Astrocyte (in vitro differentiated cells and primary cell): ENCODE measurements at regions not wholly inside any gene's neighbourhood (a gene's known extent, or its start where the extent isn't known, plus 50 kb on each side); places are given as distances from the start of the nearest gene placed in this dataset.

ENCODE experiments used
- DNase-seq: peaks from one replicate; pipeline ENCODE4 v3.0.0-alpha.2; 2010; ENCODE audit warnings: low read depth
- FAIRE-seq: peaks from 2 replicates; lab custom pipeline; 2011; peaks lifted over from hg19 to GRCh38; lab: Jason Lieb, UNC
- H2AFZ ChIP-seq: 2 replicates; pipeline ENCODE4 v1.6.0; 2012; ENCODE audit warnings: low read depth, low read length, inconsistent platforms
- H3K27ac ChIP-seq: 2 replicates; pipeline ENCODE4 v1.5.1; 2011; ENCODE audit warnings: low read depth, low read length, inconsistent platforms
- H3K27me3 ChIP-seq: 2 replicates; pipeline ENCODE4 v1.6.0; 2011; ENCODE audit warnings: low read length, inconsistent platforms; ENCODE audit not compliant: insufficient read depth
- H3K36me3 ChIP-seq: 2 replicates; pipeline ENCODE4 v1.5.1; 2011; ENCODE audit warnings: low read length, inconsistent platforms; ENCODE audit not compliant: insufficient read depth
- H3K4me1 ChIP-seq: 2 replicates; pipeline ENCODE4 v1.5.1; 2011; ENCODE audit warnings: low read length, inconsistent platforms; ENCODE audit not compliant: insufficient read depth
- H3K4me2 ChIP-seq: 2 replicates; pipeline ENCODE4 v1.6.0; 2012; ENCODE audit warnings: low read length, inconsistent platforms
- H3K4me3 ChIP-seq: 2 replicates; pipeline ENCODE4 v1.5.1; 2011; ENCODE audit warnings: low read depth, mild to moderate bottlenecking, low read length, inconsistent platforms; ENCODE audit not compliant: insufficient read depth
- H3K79me2 ChIP-seq: 2 replicates; pipeline ENCODE4 v1.6.0; 2012; ENCODE audit warnings: mild to moderate bottlenecking, low read length, inconsistent platforms; ENCODE audit not compliant: insufficient read depth
- H3K9ac ChIP-seq: 2 replicates; pipeline ENCODE4 v1.6.0; 2012; ENCODE audit warnings: mild to moderate bottlenecking, low read length, inconsistent platforms
- H3K9me3 ChIP-seq: 2 replicates; pipeline ENCODE4 v1.5.1; 2012; ENCODE audit warnings: low read depth, mild to moderate bottlenecking, low read length, inconsistent platforms; ENCODE audit not compliant: insufficient read depth
- H4K20me1 ChIP-seq: 2 replicates; pipeline ENCODE4 v1.6.0; 2012; ENCODE audit warnings: low read length, inconsistent platforms; ENCODE audit not compliant: insufficient read depth
- H3K27ac Mint-ChIP-seq: one replicate; pipeline ENCODE4 v1.8.0; 2021; ENCODE audit warnings: mild to moderate bottlenecking, mixed read lengths; ENCODE audit not compliant: unreplicated experiment
- H3K27me3 Mint-ChIP-seq: one replicate; pipeline ENCODE4 v1.8.0; 2021; ENCODE audit warnings: low read depth, mixed read lengths; ENCODE audit not compliant: unreplicated experiment
- H3K36me3 Mint-ChIP-seq: one replicate; pipeline ENCODE4 v1.8.0; 2021; ENCODE audit warnings: low read depth, mixed read lengths; ENCODE audit not compliant: unreplicated experiment
- H3K4me1 Mint-ChIP-seq: one replicate; pipeline ENCODE4 v1.8.0; 2021; ENCODE audit warnings: low read depth, mixed read lengths; ENCODE audit not compliant: unreplicated experiment
- H3K4me3 Mint-ChIP-seq: one replicate; pipeline ENCODE4 v1.8.0; 2021; ENCODE audit warnings: mild to moderate bottlenecking, moderate library complexity, mixed read lengths; ENCODE audit not compliant: unreplicated experiment
- H3K9me3 Mint-ChIP-seq: one replicate; pipeline ENCODE4 v1.8.0; 2021; ENCODE audit warnings: mild to moderate bottlenecking, mixed read lengths; ENCODE audit not compliant: unreplicated experiment
- EZH2 ChIP-seq: IDR thresholded peaks from 2 replicates; pipeline ENCODE4 v1.6.1; 2012; ENCODE audit warnings: mild to moderate bottlenecking, low read length, inconsistent platforms; ENCODE audit not compliant: insufficient read depth
- TF ChIP-seq, protein P1 (sequence below): IDR thresholded peaks from 2 replicates; pipeline ENCODE4 v1.5.1; 2011; ENCODE audit warnings: low read depth, mild to moderate bottlenecking, inconsistent platforms, low read length, moderate library complexity; ENCODE audit not compliant: insufficient read depth

DNA sequence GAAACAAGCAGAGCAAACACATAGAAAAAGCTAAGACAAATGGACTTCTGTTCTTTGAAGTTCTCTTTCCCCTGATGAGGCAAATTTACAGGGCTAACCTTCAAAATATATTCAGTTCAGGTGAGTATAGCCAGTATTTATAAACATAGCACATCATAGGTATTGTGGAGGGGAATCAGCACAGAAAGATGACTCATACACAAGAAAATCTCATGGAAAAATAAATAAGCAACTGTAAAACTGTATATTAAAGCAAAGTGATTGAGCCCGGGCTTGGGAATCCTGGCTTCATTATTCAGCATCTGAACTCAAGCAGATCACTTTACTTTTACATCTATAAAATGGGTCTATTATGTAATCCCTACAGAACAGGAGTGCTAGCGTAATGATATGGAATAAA is 173.5 kb upstream of the PAPPA start:
- Histone ChIP-seq H4K20me1 (no peaks in the 10 kb centered on the region), H3K4me1 (no peaks in the 10 kb centered on the region), H3K9me3 (no peaks in the 10 kb centered on the region), H3K4me2 (no peak overlapping the region), H3K4me3 (no peak overlapping the region), H3K9ac (no peak overlapping the region), H3K27me3 (no peaks in the 10 kb centered on the region), H3K79me2 (no peaks in the 10 kb centered on the region), H2AFZ (no peak overlapping the region), H3K36me3 (no peaks in the 10 kb centered on the region), H3K27ac (no peak overlapping the region)
- no peak overlapping the region for H3K4me3 Mint-ChIP-seq
- H3K27me3 Mint-ChIP-seq: no peaks in the 10 kb centered on the region
- peaks cover 3% of the 10 kb centered on the region for H3K4me1 Mint-ChIP-seq
- no peak for TF ChIP-seq EZH2
- TF ChIP-seq, protein P1, sequence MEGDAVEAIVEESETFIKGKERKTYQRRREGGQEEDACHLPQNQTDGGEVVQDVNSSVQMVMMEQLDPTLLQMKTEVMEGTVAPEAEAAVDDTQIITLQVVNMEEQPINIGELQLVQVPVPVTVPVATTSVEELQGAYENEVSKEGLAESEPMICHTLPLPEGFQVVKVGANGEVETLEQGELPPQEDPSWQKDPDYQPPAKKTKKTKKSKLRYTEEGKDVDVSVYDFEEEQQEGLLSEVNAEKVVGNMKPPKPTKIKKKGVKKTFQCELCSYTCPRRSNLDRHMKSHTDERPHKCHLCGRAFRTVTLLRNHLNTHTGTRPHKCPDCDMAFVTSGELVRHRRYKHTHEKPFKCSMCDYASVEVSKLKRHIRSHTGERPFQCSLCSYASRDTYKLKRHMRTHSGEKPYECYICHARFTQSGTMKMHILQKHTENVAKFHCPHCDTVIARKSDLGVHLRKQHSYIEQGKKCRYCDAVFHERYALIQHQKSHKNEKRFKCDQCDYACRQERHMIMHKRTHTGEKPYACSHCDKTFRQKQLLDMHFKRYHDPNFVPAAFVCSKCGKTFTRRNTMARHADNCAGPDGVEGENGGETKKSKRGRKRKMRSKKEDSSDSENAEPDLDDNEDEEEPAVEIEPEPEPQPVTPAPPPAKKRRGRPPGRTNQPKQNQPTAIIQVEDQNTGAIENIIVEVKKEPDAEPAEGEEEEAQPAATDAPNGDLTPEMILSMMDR: no peak
- peaks cover 7% of the 10 kb centered on the region for H3K9me3 Mint-ChIP-seq
- H3K36me3 Mint-ChIP-seq: no peaks in the 10 kb centered on the region
- no peak for FAIRE-seq
- no peak overlapping the region for H3K27ac Mint-ChIP-seq
- DNase-seq: no peak

DNA sequence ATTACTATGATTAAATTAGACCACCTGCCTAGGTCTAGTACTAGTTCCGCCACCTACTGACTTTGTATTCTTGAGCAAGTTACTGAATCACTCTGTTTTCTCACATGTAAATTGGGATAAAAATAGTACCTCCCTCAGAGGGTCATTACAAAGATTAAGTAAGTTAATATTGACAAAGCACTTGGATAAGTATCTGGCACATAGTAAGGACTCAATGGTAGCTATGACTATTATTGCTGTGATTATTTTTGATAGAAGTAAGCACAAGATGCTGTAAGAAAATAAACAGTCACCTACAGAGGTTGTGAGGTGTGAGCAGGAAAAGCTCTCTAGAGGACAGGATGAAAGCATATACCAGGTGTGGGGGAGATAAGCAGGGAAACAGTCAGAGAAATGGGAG is 173.1 kb upstream of the PAPPA start:
- no peaks in the 10 kb centered on the region for H3K36me3 Mint-ChIP-seq
- no peak for DNase-seq
- Histone ChIP-seq H3K36me3 (no peaks in the 10 kb centered on the region), H3K4me2 (no peak overlapping the region), H3K4me1 (no peaks in the 10 kb centered on the region), H3K9me3 (no peaks in the 10 kb centered on the region), H3K9ac (no peak overlapping the region), H2AFZ (no peak overlapping the region), H3K79me2 (no peaks in the 10 kb centered on the region), H3K4me3 (no peak overlapping the region), H3K27ac (no peak overlapping the region), H3K27me3 (no peaks in the 10 kb centered on the region), H4K20me1 (no peaks in the 10 kb centered on the region)
- H3K4me1 Mint-ChIP-seq: peaks cover 3% of the 10 kb centered on the region
- H3K4me3 Mint-ChIP-seq: no peak overlapping the region
- TF ChIP-seq, protein P1: no peak
- no peak for TF ChIP-seq EZH2
- H3K9me3 Mint-ChIP-seq: peaks cover 7% of the 10 kb centered on the region
- H3K27ac Mint-ChIP-seq: no peak overlapping the region
- H3K27me3 Mint-ChIP-seq: no peaks in the 10 kb centered on the region
- FAIRE-seq: no peak

DNA sequence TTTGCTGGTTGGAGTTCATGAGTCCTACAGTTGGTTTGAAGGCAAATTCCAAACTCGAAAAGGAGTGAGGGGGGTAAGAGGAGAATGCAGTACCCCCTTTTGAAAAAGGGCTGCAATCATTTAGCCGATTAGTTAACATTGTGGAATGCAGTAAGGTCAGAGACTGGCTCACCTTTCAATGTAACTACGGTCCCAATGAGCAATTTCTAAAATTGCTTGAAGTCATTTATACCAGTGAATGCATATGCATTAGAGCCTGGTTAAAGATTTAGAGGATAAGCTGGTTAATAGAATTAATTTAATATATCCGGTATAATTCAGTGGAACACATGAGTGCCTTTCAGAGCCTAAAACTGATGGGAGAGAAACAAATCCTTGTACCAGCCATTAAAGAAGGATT is 172.6 kb upstream of the PAPPA start:
- no peak for FAIRE-seq
- H2AFZ ChIP-seq: no peak overlapping the region

More for the DNA sequence above, 172.6 kb upstream of the PAPPA start:
- peaks cover 3% of the 10 kb centered on the region for H3K4me1 Mint-ChIP-seq
- Histone ChIP-seq H3K9ac (no peak overlapping the region), H3K4me1 (no peaks in the 10 kb centered on the region), H3K27me3 (no peaks in the 10 kb centered on the region), H3K27ac (no peak overlapping the region), H3K36me3 (no peaks in the 10 kb centered on the region), H3K9me3 (no peaks in the 10 kb centered on the region), H3K4me2 (no peak overlapping the region), H3K79me2 (no peaks in the 10 kb centered on the region), H3K4me3 (no peak overlapping the region), H4K20me1 (no peaks in the 10 kb centered on the region)
- DNase-seq: no peak
- TF ChIP-seq, protein P1: no peak
- TF ChIP-seq EZH2: no peak
- no peaks in the 10 kb centered on the region for H3K36me3 Mint-ChIP-seq
- no peak overlapping the region for H3K27ac Mint-ChIP-seq
- no peaks in the 10 kb centered on the region for H3K27me3 Mint-ChIP-seq
- peaks cover 7% of the 10 kb centered on the region for H3K9me3 Mint-ChIP-seq
- no peak overlapping the region for H3K4me3 Mint-ChIP-seq
